Stimulated activated CD4-positive, alpha-beta T cell treated with anti-CD3 and anti-CD28 coated beads, Interleukin-2, amount 100 ng/mL, for 4 hours (primary cell): ENCODE measurements at regions not wholly inside any gene's neighbourhood (a gene's known extent, or its start where the extent isn't known, plus 50 kb on each side); places are given as distances from the start of the nearest gene placed in this dataset.
"Not testable (repeated sequence)": the region's sequence is repeated elsewhere in the genome, so short reads cannot be mapped to it uniquely, and the experiment has no call there.

Source experiments
- DNase-seq: peaks from one replicate; pipeline ENCODE4 v3.0.0-alpha.2; 2020; ENCODE audit warnings: low read depth

- no peak for DNase-seq
Measured at GRCh38 chr16:58862334-58863021, 128.4 kb upstream of the GOT2 start.

GRCh38 chr16:58859958-58860669, 126.0 kb upstream of the GOT2 start:
- DNase-seq: no peak

GRCh38 chr16:58858577-58858976, 124.5 kb upstream of the GOT2 start:
- DNase-seq: not testable (repeated sequence)

- no peak for DNase-seq
Measured at GRCh38 chr16:58855291-58855863, 121.3 kb upstream of the GOT2 start.

GRCh38 chr16:58853854-58854791, 120.0 kb upstream of the GOT2 start:
- no peak for DNase-seq

GRCh38 chr16:58850678-58851020, 116.5 kb upstream of the GOT2 start:
- no peak for DNase-seq

- no peak for DNase-seq
Measured at GRCh38 chr16:58850019-58850677, 116.0 kb upstream of the GOT2 start.

- no peak for DNase-seq
Measured at GRCh38 chr16:58848662-58849002, 114.5 kb upstream of the GOT2 start.

- no peak for DNase-seq
Measured at GRCh38 chr16:58847902-58848661, 114.0 kb upstream of the GOT2 start.

GRCh38 chr16:58846226-58846625, 112.1 kb upstream of the GOT2 start:
- not testable (repeated sequence) for DNase-seq

GRCh38 chr16:58843675-58844074, 109.6 kb upstream of the GOT2 start:
- DNase-seq: no peak

GRCh38 chr16:58842746-58843145, 108.6 kb upstream of the GOT2 start:
- no peak for DNase-seq

GRCh38 chr16:58842156-58842555, 108.0 kb upstream of the GOT2 start:
- no peak for DNase-seq

- no peak for DNase-seq
Measured at GRCh38 chr16:58837950-58838349, 103.8 kb upstream of the GOT2 start.

- no peak for DNase-seq
Measured at GRCh38 chr16:58836427-58836826, 102.3 kb upstream of the GOT2 start.

GRCh38 chr16:58832386-58832895, 98.3 kb upstream of the GOT2 start:
- DNase-seq: no peak

- DNase-seq: no peak
Measured at GRCh38 chr16:58831386-58831785, 97.3 kb upstream of the GOT2 start.

- DNase-seq: no peak
Measured at GRCh38 chr16:58828901-58829545, 94.9 kb upstream of the GOT2 start.

GRCh38 chr16:58824201-58824600, 90.1 kb upstream of the GOT2 start:
- no peak for DNase-seq

GRCh38 chr16:58821886-58822285, 87.8 kb upstream of the GOT2 start:
- no peak for DNase-seq
